ENCODE measurements at regions not wholly inside any gene's neighbourhood (a gene's known extent, or its start where the extent isn't known, plus 50 kb on each side); places are given as distances from the start of the nearest gene placed in this dataset.
A peak's percentile ranks its signal among the peaks of the same experiment; 100 is the strongest.

- DNase-seq (ENCODE audit: low read depth, low spot score) = no peak
- TF ChIP-seq, protein P1, sequence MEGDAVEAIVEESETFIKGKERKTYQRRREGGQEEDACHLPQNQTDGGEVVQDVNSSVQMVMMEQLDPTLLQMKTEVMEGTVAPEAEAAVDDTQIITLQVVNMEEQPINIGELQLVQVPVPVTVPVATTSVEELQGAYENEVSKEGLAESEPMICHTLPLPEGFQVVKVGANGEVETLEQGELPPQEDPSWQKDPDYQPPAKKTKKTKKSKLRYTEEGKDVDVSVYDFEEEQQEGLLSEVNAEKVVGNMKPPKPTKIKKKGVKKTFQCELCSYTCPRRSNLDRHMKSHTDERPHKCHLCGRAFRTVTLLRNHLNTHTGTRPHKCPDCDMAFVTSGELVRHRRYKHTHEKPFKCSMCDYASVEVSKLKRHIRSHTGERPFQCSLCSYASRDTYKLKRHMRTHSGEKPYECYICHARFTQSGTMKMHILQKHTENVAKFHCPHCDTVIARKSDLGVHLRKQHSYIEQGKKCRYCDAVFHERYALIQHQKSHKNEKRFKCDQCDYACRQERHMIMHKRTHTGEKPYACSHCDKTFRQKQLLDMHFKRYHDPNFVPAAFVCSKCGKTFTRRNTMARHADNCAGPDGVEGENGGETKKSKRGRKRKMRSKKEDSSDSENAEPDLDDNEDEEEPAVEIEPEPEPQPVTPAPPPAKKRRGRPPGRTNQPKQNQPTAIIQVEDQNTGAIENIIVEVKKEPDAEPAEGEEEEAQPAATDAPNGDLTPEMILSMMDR (IDR thresholded peaks at IDR 0.05; ENCODE audit: insufficient read depth, low read length, missing control alignments) = no peak
- H3K4me3 ChIP-seq (ENCODE audit: low read depth, low read length) = no peak overlapping the region
- CTCF ChIA-PET = no interaction called here
- POLR2A ChIA-PET = no interaction called here
Observed at GRCh38 chr6:21829126-21829525, 235.6 kb downstream of the SOX4 start.

- peak; percentile 59 for DNase-seq (ENCODE audit: low read depth, low spot score)
- ChIA-PET CTCF (interaction anchor here (0.9 kb wide), 1 partner anchor 93 kb away, joined by 3 read pairs; no protein-coding TSS in a partner anchor), POLR2A (interaction anchor here (0.5 to 0.8 kb wide), 2 partner anchors 107 to 237 kb away, joined by 3 read pairs; no protein-coding TSS in a partner anchor)
- TF ChIP-seq, protein P1 (IDR thresholded peaks at IDR 0.05; ENCODE audit: insufficient read depth, low read length, missing control alignments) = no peak
- H3K4me3 ChIP-seq (ENCODE audit: low read depth, low read length) = no peak overlapping the region
Observed at GRCh38 chr6:21831521-21832291, 238.2 kb downstream of the SOX4 start.

- POLR2A ChIA-PET = no interaction called here
- peak; percentile 44 for DNase-seq (ENCODE audit: low read depth, low spot score)
- CTCF ChIA-PET = no interaction called here
- H3K4me3 ChIP-seq (ENCODE audit: low read depth, low read length) = no peak overlapping the region
- TF ChIP-seq, protein P1 (IDR thresholded peaks at IDR 0.05; ENCODE audit: insufficient read depth, low read length, missing control alignments) = no peak
Observed at GRCh38 chr6:21836277-21836676, 242.7 kb downstream of the SOX4 start.

GRCh38 chr6:21836772-21837425 is 243.3 kb downstream of the SOX4 start:
- no peak overlapping the region for H3K4me3 ChIP-seq (ENCODE audit: low read depth, low read length)
- ChIA-PET POLR2A (no interaction called here), CTCF (no interaction called here)
- DNase-seq (ENCODE audit: low read depth, low spot score) = no peak
- TF ChIP-seq, protein P1 (IDR thresholded peaks at IDR 0.05; ENCODE audit: insufficient read depth, low read length, missing control alignments) = no peak

DNA sequence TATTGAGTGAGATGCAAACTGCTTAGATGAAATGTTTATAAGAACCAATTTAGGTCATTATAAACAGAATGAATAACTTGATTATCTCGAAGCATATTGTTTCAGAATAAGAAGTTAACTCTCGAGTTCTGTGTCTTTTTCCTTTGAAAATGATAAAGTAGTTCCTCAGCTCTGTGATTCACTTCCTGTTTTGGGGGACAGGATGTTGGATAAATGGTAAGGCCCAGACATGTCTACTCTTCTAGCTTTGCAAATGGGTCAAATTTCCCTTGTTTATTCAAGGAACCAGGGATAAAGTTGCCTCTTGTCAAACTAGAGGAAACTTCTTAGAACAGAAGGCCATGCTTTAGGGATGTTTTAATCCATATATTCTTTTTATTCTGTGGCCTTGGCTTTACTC is 246.9 kb downstream of the SOX4 start:
- no peak for DNase-seq (ENCODE audit: low read depth, low spot score)
- TF ChIP-seq, protein P1 (IDR thresholded peaks at IDR 0.05; ENCODE audit: insufficient read depth, low read length, missing control alignments) = no peak
- no peak overlapping the region for H3K4me3 ChIP-seq (ENCODE audit: low read depth, low read length)
- POLR2A ChIA-PET = no interaction called here
- CTCF ChIA-PET = no interaction called here

DNA sequence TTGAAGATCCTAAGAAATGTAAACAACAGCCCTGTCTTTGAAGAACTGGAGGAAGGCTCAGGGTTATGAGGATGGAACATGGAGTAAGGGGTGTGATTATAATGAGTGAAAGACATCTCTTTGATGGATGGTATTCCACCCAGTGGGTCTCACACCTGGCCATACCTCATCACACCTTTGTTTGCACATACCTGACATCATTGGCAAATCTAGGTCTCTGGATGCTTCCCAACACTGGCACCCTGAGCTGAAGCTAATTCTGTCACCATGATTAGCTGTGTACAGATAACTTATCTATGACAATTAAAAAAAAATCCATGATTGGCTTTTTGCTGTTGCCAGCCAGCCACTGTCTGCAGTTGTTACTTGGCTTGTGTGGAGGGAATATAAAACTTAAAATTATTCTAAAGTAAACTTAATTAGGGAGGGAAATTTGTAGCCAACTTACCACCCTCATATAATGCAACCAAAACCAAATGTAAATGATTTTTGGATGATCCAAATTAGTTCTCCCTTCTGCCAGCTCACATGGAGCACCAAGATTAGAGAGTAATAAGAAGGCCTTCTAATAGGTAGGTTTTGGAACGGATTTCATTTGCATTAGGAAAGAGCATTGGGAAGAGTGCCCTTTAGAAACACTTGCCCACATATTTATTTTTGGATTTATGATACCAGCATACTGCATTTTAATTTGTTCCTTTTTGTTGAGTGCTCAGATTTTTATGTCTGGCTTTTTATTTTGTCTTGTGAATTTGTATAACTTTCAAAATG is 249.5 kb downstream of the SOX4 start:
- CTCF ChIA-PET = no interaction called here
- H3K4me3 ChIP-seq (ENCODE audit: low read depth, low read length) = no peak overlapping the region
- TF ChIP-seq, protein P1 (IDR thresholded peaks at IDR 0.05; ENCODE audit: insufficient read depth, low read length, missing control alignments) = no peak
- DNase-seq (ENCODE audit: low read depth, low spot score) = no peak
- POLR2A ChIA-PET = no interaction called here

Measured in AG04449 (cell line).